K562 (cell line): ENCODE measurements at regions not wholly inside any gene's neighbourhood (a gene's known extent, or its start where the extent isn't known, plus 50 kb on each side); places are given as distances from the start of the nearest gene placed in this dataset.

ENCODE experiments used
- ATAC-seq: fragments of 200-7000 bp; cut with Tn5 transposase; 3 replicates; pipeline ENCODE4 v1.9.1; 2020; ENCODE audit warnings: moderate library complexity
- BruUV-seq: library from RNA; stranded (reverse); fragments of 400-500 nt; replicated peaks from 2 replicates; lab custom pipeline; 2021; lab: Mats Ljungman, UMichigan
- CTCF ChIA-PET: fragments of 300-600 bp; formaldehyde crosslinking; extraction: SDS; loops from one replicate; lab custom pipeline; 2021; ENCODE audit warnings: low intra/inter-chr PET ratio; lab: Yijun Ruan, JAX
- POLR2A ChIA-PET: fragments of 300-600, 350-650 bp; sonication (Branson Sonifier 250); formaldehyde crosslinking; extraction: SDS; loops from one replicate; lab custom pipeline; 2021; ENCODE audit warnings: antibody characterized with exemption, inconsistent platforms; lab: Yijun Ruan, JAX
- DNase-seq, 4 experiments: peaks; one replicate each; pipeline versions ENCODE4 v3.0.0 to v3.0.0-alpha.2; 2011 to 2018; ENCODE audit warnings: low spot score in 3 of 4, mixed read lengths in 3 of 4; ENCODE audit errors: extremely low read depth in 1 of 4
- FAIRE-seq: peaks from 2 replicates; lab custom pipeline; 2011; peaks lifted over from hg19 to GRCh38; lab: Jason Lieb, UNC
- H2AFZ ChIP-seq: 2 replicates; pipeline ENCODE4 v1.6.0; 2011; ENCODE audit warnings: low read depth, low read length, control low read depth, inconsistent platforms
- H3K27ac ChIP-seq: fragments of 200-600 bp; 3 replicates; pipeline ENCODE4 v1.8.0; 2011; ENCODE audit warnings: low read depth, mild to moderate bottlenecking, control low read depth, inconsistent platforms, low read length, moderate library complexity, mixed read lengths; ENCODE audit errors: extremely low read depth
- H3K27me3 ChIP-seq, 2 experiments: fragments of 300-600 bp in 1 of 2; 2 replicates in 1 of 2; 3 replicates in 1 of 2; pipeline versions ENCODE4 v1.6.0 to v1.8.0; 2011; ENCODE audit warnings: inconsistent platforms in 2 of 2, low read length in 2 of 2, mild to moderate bottlenecking in 1 of 2, mixed read lengths in 1 of 2, moderate library complexity in 1 of 2; ENCODE audit not compliant: control insufficient read depth in 2 of 2, insufficient read depth in 2 of 2
- H3K36me3 ChIP-seq: fragments of 300-600 bp; 3 replicates; pipeline ENCODE4 v1.8.0; 2011; ENCODE audit warnings: mild to moderate bottlenecking, low read length, inconsistent platforms; ENCODE audit not compliant: control insufficient read depth, insufficient read depth
- H3K4me1 ChIP-seq, 2 experiments: fragments of 200-600 bp in 1 of 2; replicated peaks in 1 of 2; 2 replicates in 1 of 2; 3 replicates in 1 of 2; pipeline versions ENCODE4 v1.5.1 to v1.8.0; 2011; ENCODE audit warnings: inconsistent platforms in 2 of 2, low read length in 2 of 2, mild to moderate bottlenecking in 1 of 2, mixed read lengths in 1 of 2, moderate library complexity in 1 of 2; ENCODE audit not compliant: control insufficient read depth in 2 of 2, insufficient read depth in 2 of 2
- H3K4me2 ChIP-seq: 2 replicates; pipeline ENCODE4 v1.6.1; 2011; ENCODE audit warnings: low read length, control low read depth, inconsistent platforms, mixed read lengths; ENCODE audit not compliant: insufficient read depth
- H3K4me3 ChIP-seq: fragments of 200-600 bp; sonication (generic), shearing (Covaris generic); 2 replicates; pipeline ENCODE4 v1.5.1; 2016; ENCODE audit warnings: control low read depth, inconsistent platforms
- H3K79me2 ChIP-seq: fragments of 200-600 bp; 3 replicates; pipeline ENCODE4 v1.8.0; 2011; ENCODE audit warnings: low read length, inconsistent platforms; ENCODE audit not compliant: control insufficient read depth, insufficient read depth
- H3K9ac ChIP-seq, 2 experiments: 2 replicates each; pipeline versions ENCODE4 v1.6.0 to v1.6.1; 2011; ENCODE audit warnings: low read depth in 2 of 2, low read length in 2 of 2, control low read depth in 1 of 2, inconsistent platforms in 1 of 2, mild to moderate bottlenecking in 1 of 2, mixed read lengths in 1 of 2; ENCODE audit not compliant: insufficient read depth in 1 of 2
- H3K9me1 ChIP-seq: one replicate; pipeline ENCODE4 v1.6.0; 2011; ENCODE audit warnings: inconsistent platforms, mild to moderate bottlenecking, low read length, moderate library complexity; ENCODE audit not compliant: control insufficient read depth, insufficient read depth
- H3K9me3 ChIP-seq: replicated peaks from 2 replicates; pipeline ENCODE4 v1.5.1; 2011; ENCODE audit warnings: low read depth, low read length, inconsistent platforms; ENCODE audit not compliant: control insufficient read depth, insufficient read depth
- H4K20me1 ChIP-seq: replicated peaks from 2 replicates; pipeline ENCODE4 v1.6.1; 2011; ENCODE audit warnings: low read length, inconsistent platforms, mixed read lengths; ENCODE audit not compliant: control insufficient read depth, insufficient read depth
- GTF2F1 ChIP-seq: IDR thresholded peaks from 2 replicates; pipeline ENCODE4 v1.6.1; 2011; ENCODE audit warnings: low read depth, low read length, improper control_type of control experiment
- PHB2 ChIP-seq: fragments of 450-650 bp; IDR thresholded peaks from 2 replicates; pipeline ENCODE4 v1.6.1; 2017; ENCODE audit warnings: low read depth
- PYGO2 ChIP-seq: fragments of 450-650 bp; IDR thresholded peaks from 2 replicates; pipeline ENCODE4 v1.6.1; 2016; ENCODE audit warnings: mild to moderate bottlenecking, missing genetic modification characterization, moderate library complexity, missing compliant biosample characterization
- SIN3A ChIP-seq, 2 experiments: fragments of 150-350 bp in 1 of 2; IDR thresholded peaks; 2 replicates each; pipeline ENCODE4 v1.6.1; 2011 to 2016; ENCODE audit warnings: borderline replicate concordance in 2 of 2, low read depth in 2 of 2, low read length in 2 of 2, mild to moderate bottlenecking in 2 of 2, moderate library complexity in 2 of 2; ENCODE audit not compliant: control insufficient read depth in 1 of 2
- ZNF217 ChIP-seq: sonication (generic); formaldehyde crosslinking; IDR thresholded peaks from 2 replicates; pipeline ENCODE4 v1.8.0; 2022; ENCODE audit warnings: mild to moderate bottlenecking, missing genetic modification reagents
- WGBS: fragments of 100-300 bp; shearing (Covaris generic); methylation state at CpG from one replicate; pipeline ENCODE4 v1.1.6; 2016; ENCODE audit warnings: low coverage, mixed read lengths; ENCODE audit not compliant: insufficient coverage; ENCODE audit errors: missing lambda C conversion rate; 5-methylcytosine and 5-hydroxymethylcytosine counted together
- in situ Hi-C: fragments of 300-500 bp; cut with MboI; formaldehyde crosslinking; loops from 4 replicates; pipeline ENCODE4 v1.15.0; 2018; ENCODE audit warnings: inconsistent platforms, mixed read lengths
- intact Hi-C: fragments of 100-400 bp; cut with micrococcal nuclease; formaldehyde crosslinking; loops from 2 replicates; pipeline ENCODE4 v1.14.2; 2022
- TF ChIP-seq, protein P1 (sequence below): fragments of 450-650 bp; IDR thresholded peaks from 2 replicates; pipeline ENCODE4 v1.6.1; 2016; ENCODE audit warnings: antibody characterized with exemption
- TF ChIP-seq, protein P2 (sequence below): fragments of 250-450 bp; sonication (Bioruptor Pico); IDR thresholded peaks from 2 replicates; pipeline ENCODE4 v1.4.0; 2020; ENCODE audit warnings: mild to moderate bottlenecking, moderate library complexity, borderline replicate concordance

DNA sequence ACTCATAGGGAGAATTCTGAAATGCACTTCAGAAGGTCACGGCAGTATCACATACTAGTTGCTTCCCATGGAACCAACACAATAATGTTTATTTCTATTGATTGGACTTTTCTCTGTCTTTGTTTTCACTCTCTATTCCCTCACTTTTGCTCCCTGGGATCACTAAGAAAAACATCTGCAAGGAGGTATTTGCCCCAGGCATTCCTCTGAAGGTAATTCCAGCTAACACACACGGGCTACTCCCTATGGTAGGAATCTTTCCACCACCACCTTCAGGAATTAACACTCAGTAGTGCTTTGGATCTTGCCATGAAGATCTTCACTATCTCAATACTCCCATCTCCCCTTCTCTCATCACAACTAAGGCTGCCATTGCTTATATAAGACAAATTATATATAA lies 353.3 kb downstream of the DSC3 start:
- in situ Hi-C loops, result no loop called here
- no peaks in the 10 kb centered on the region for H4K20me1 ChIP-seq
- TF ChIP-seq PHB2 (no peak), GTF2F1 (no peak), SIN3A (IDR thresholded peaks at IDR 0.05; ENCODE audit: borderline replicate concordance in 2 of 2, control insufficient read depth in 1 of 2, low read depth in 2 of 2, low read length in 2 of 2) (no peak), ZNF217 (CRISPR knock-in tag) (no peak), PYGO2 (no peak)
- TF ChIP-seq, protein P1, sequence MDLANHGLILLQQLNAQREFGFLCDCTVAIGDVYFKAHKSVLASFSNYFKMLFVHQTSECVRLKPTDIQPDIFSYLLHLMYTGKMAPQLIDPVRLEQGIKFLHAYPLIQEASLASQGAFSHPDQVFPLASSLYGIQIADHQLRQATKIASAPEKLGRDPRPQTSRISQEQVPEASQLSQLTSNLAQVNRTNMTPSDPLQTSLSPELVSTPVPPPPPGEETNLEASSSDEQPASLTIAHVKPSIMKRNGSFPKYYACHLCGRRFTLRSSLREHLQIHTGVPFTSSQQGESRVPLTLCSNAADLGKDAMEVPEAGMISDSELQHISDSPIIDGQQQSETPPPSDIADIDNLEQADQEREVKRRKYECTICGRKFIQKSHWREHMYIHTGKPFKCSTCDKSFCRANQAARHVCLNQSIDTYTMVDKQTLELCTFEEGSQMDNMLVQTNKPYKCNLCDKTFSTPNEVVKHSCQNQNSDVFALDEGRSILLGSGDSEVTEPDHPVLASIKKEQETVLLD, result no peak
- TF ChIP-seq, protein P2, sequence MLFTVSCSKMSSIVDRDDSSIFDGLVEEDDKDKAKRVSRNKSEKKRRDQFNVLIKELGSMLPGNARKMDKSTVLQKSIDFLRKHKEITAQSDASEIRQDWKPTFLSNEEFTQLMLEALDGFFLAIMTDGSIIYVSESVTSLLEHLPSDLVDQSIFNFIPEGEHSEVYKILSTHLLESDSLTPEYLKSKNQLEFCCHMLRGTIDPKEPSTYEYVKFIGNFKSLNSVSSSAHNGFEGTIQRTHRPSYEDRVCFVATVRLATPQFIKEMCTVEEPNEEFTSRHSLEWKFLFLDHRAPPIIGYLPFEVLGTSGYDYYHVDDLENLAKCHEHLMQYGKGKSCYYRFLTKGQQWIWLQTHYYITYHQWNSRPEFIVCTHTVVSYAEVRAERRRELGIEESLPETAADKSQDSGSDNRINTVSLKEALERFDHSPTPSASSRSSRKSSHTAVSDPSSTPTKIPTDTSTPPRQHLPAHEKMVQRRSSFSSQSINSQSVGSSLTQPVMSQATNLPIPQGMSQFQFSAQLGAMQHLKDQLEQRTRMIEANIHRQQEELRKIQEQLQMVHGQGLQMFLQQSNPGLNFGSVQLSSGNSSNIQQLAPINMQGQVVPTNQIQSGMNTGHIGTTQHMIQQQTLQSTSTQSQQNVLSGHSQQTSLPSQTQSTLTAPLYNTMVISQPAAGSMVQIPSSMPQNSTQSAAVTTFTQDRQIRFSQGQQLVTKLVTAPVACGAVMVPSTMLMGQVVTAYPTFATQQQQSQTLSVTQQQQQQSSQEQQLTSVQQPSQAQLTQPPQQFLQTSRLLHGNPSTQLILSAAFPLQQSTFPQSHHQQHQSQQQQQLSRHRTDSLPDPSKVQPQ (CRISPR knock-in tag), result no peak
- TF ChIP-seq, all 486 proteins: peak for 0
- Histone ChIP-seq H3K79me2 (no peaks in the 10 kb centered on the region), H3K4me3 (no peak overlapping the region), H3K27ac (no peak overlapping the region), H3K36me3 (no peaks in the 10 kb centered on the region), H3K4me2 (no peak overlapping the region), H3K27me3 (no peaks in the 10 kb centered on the region), H3K9ac (no peak overlapping the region), H3K9me1 (no peaks in the 10 kb centered on the region), H3K9me3 (no peaks in the 10 kb centered on the region), H3K4me1 (0 out of 5 replicates have a peak, but pooled peaks cover 0 to 5% of the 10 kb centered on the region in 2 experiments), H2AFZ (no peak overlapping the region)
- ChIA-PET CTCF (no interaction called here), POLR2A (no interaction called here)
- no peak for FAIRE-seq
- no peak for DNase-seq
- ATAC-seq, result no peak
- BruUV-seq, result no TSS peak
- intact Hi-C loops, result no loop called here
- 54% methylated on average over 2 of the region's 2 CpGs for WGBS
